HepG2 (cell line): ENCODE measurements at regions not wholly inside any gene's neighbourhood (a gene's known extent, or its start where the extent isn't known, plus 50 kb on each side); places are given as distances from the start of the nearest gene placed in this dataset.

Experiments used
- MXI1 ChIP-seq: IDR thresholded peaks from 3 replicates; pipeline ENCODE4 v1.6.1; 2012; ENCODE audit warnings: low read depth, low read length, inconsistent platforms, borderline replicate concordance
- SP2 ChIP-seq: sonication (generic); formaldehyde crosslinking; IDR thresholded peaks from 2 replicates; pipeline ENCODE4 v1.5.1; 2020; ENCODE audit warnings: mild to moderate bottlenecking, missing genetic modification reagents
- YY1 ChIP-seq: IDR thresholded peaks from 2 replicates; pipeline ENCODE4 v1.6.1; 2011; ENCODE audit warnings: low read length, low read depth, moderate library complexity, mild to moderate bottlenecking; ENCODE audit not compliant: insufficient read depth, insufficient replicate concordance
- ZNF660 ChIP-seq: sonication (generic); formaldehyde crosslinking; IDR thresholded peaks from 2 replicates; pipeline ENCODE4 v1.5.1; 2020; ENCODE audit warnings: mild to moderate bottlenecking, low read depth, missing genetic modification reagents, borderline replicate concordance

- TF ChIP-seq ZNF660 (CRISPR knock-in tag) (no peak), MXI1 (no peak), YY1 (no peak), SP2 (CRISPR knock-in tag) (no peak)
These were observed 102.5 kb downstream of the RPLP1 start for GRCh38 chr15:69555080-69555479.
